CD4-positive, alpha-beta T cell treated with Interleukin-6 for 4 hours (primary cell): ENCODE measurements at regions not wholly inside any gene's neighbourhood (a gene's known extent, or its start where the extent isn't known, plus 50 kb on each side); places are given as distances from the start of the nearest gene placed in this dataset.
A peak's percentile ranks its signal among the peaks of the same experiment; 100 is the strongest.
"Not testable (repeated sequence)": the region's sequence is repeated elsewhere in the genome, so short reads cannot be mapped to it uniquely, and the experiment has no call there.

Experiments
- DNase-seq: peaks from one replicate; pipeline ENCODE4 v3.0.0-alpha.2; 2020; ENCODE audit warnings: mixed read lengths

GRCh38 chr3:66860771-66861170 lies 137.3 kb upstream of the KBTBD8 start:
- DNase-seq = no peak

- DNase-seq = no peak
These were observed 134.6 kb upstream of the KBTBD8 start for GRCh38 chr3:66863205-66864111.

GRCh38 chr3:66884659-66885058 lies 113.4 kb upstream of the KBTBD8 start:
- no peak for DNase-seq

GRCh38 chr3:66885326-66886000 lies 112.6 kb upstream of the KBTBD8 start:
- DNase-seq = no peak

- DNase-seq = no peak
These were observed 108.2 kb upstream of the KBTBD8 start for GRCh38 chr3:66889750-66890494.

- no peak for DNase-seq
These were observed 100.0 kb upstream of the KBTBD8 start for GRCh38 chr3:66898155-66898554.

GRCh38 chr3:66904336-66904735 lies 93.8 kb upstream of the KBTBD8 start:
- DNase-seq = no peak

- no peak for DNase-seq
These were observed 93.1 kb upstream of the KBTBD8 start for GRCh38 chr3:66904831-66905493.

GRCh38 chr3:66907136-66907535 lies 91.0 kb upstream of the KBTBD8 start:
- DNase-seq = no peak

- no peak for DNase-seq
These were observed 87.6 kb upstream of the KBTBD8 start for GRCh38 chr3:66910266-66911055.

GRCh38 chr3:66912306-66912705 lies 85.8 kb upstream of the KBTBD8 start:
- no peak for DNase-seq

- no peak for DNase-seq
These were observed 76.0 kb upstream of the KBTBD8 start for GRCh38 chr3:66922058-66922457.

- no peak for DNase-seq
These were observed 74.1 kb upstream of the KBTBD8 start for GRCh38 chr3:66923969-66924368.

- no peak for DNase-seq
These were observed 69.9 kb upstream of the KBTBD8 start for GRCh38 chr3:66928252-66928651.

GRCh38 chr3:66931291-66931690 lies 66.8 kb upstream of the KBTBD8 start:
- no peak for DNase-seq

GRCh38 chr3:66931699-66932098 lies 66.4 kb upstream of the KBTBD8 start:
- DNase-seq = no peak

- no peak for DNase-seq
These were observed 64.9 kb upstream of the KBTBD8 start for GRCh38 chr3:66933233-66933632.

GRCh38 chr3:66934041-66934440 lies 64.1 kb upstream of the KBTBD8 start:
- no peak for DNase-seq

GRCh38 chr3:66934725-66935124 lies 63.4 kb upstream of the KBTBD8 start:
- no peak for DNase-seq

GRCh38 chr3:66937041-66937440 lies 61.1 kb upstream of the KBTBD8 start:
- DNase-seq = not testable (repeated sequence)

- DNase-seq = peak; percentile 28
These were observed 59.7 kb upstream of the KBTBD8 start for GRCh38 chr3:66938338-66938963.

- no peak for DNase-seq
These were observed 50.1 kb upstream of the KBTBD8 start for GRCh38 chr3:66948041-66948440.
